ENCODE measurements at regions not wholly inside any gene's neighbourhood (a gene's known extent, or its start where the extent isn't known, plus 50 kb on each side); places are given as distances from the start of the nearest gene placed in this dataset.

- Histone ChIP-seq H3K27ac (no peak overlapping the region), H3K27me3 (peaks cover 0 to 1% of the 10 kb centered on the region in 2 donors), H3K4me1 (no peaks in the 10 kb centered on the region), H3K36me3 (no peaks in the 10 kb centered on the region), H3K9me3 (no peaks in the 10 kb centered on the region), H3K4me3 (no peak overlapping the region)
- DNase-seq (ENCODE audit: low spot score in 2 of 2) = no peak
- TF ChIP-seq EP300 (IDR thresholded peaks at IDR 0.05) = no peak
- 48 to 51% methylated on average over 3 of the region's 3 CpGs for WGBS, 2 donors
Observed at GRCh38 chr11:19336331-19336730, 95.6 kb upstream of the E2F8 start.

DNA sequence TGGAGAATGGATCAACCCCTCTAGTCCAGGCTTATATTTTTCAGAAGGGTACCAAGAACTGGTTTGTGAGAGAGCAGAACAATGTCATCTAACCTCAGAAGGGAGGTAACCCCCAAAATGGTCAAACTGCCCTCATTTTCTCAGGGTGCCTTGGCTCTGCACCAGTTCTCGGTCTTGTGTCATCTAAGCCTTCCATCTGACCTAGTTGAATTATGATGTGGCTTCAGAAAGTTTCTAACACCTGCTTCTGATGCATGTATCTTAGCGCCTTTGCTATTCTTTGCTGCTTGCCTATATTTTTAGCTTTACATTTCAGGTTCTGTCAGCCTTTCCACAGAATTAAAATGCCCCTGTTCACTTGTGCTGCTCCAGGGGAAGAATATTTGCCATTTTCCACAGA is 91.7 kb upstream of the E2F8 start:
- H3K4me3 ChIP-seq = no peak overlapping the region
- TF ChIP-seq EP300 (IDR thresholded peaks at IDR 0.05) = no peak
- TF ChIP-seq POLR2A (IDR thresholded peaks at IDR 0.05) = no peak
- TF ChIP-seq, protein P1, sequence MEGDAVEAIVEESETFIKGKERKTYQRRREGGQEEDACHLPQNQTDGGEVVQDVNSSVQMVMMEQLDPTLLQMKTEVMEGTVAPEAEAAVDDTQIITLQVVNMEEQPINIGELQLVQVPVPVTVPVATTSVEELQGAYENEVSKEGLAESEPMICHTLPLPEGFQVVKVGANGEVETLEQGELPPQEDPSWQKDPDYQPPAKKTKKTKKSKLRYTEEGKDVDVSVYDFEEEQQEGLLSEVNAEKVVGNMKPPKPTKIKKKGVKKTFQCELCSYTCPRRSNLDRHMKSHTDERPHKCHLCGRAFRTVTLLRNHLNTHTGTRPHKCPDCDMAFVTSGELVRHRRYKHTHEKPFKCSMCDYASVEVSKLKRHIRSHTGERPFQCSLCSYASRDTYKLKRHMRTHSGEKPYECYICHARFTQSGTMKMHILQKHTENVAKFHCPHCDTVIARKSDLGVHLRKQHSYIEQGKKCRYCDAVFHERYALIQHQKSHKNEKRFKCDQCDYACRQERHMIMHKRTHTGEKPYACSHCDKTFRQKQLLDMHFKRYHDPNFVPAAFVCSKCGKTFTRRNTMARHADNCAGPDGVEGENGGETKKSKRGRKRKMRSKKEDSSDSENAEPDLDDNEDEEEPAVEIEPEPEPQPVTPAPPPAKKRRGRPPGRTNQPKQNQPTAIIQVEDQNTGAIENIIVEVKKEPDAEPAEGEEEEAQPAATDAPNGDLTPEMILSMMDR (IDR thresholded peaks at IDR 0.05) = no peak
- H3K36me3 ChIP-seq = no peaks in the 10 kb centered on the region
- no peak for DNase-seq (ENCODE audit: low spot score in 2 of 2)
- no peak overlapping the region for H3K27ac ChIP-seq
- H3K27me3 ChIP-seq = no peaks in the 10 kb centered on the region
- H3K4me1 ChIP-seq = no peaks in the 10 kb centered on the region
- no peaks in the 10 kb centered on the region for H3K9me3 ChIP-seq
- 96 to 98% methylated on average over 2 of the region's 2 CpGs for WGBS, 2 donors

- Histone ChIP-seq H3K9me3 (no peaks in the 10 kb centered on the region), H3K4me1 (no peaks in the 10 kb centered on the region), H3K27me3 (no peaks in the 10 kb centered on the region), H3K27ac (no peak overlapping the region), H3K4me3 (no peak overlapping the region), H3K36me3 (no peaks in the 10 kb centered on the region)
- DNase-seq (ENCODE audit: low spot score in 2 of 2) = no peak
- TF ChIP-seq POLR2A (IDR thresholded peaks at IDR 0.05) (no peak), EP300 (IDR thresholded peaks at IDR 0.05) (no peak)
- TF ChIP-seq, protein P1 (IDR thresholded peaks at IDR 0.05) = no peak
- 27 to 31% methylated on average over 2 of the region's 2 CpGs for WGBS, 2 donors
Observed at GRCh38 chr11:19330416-19330815, 89.7 kb upstream of the E2F8 start.

- no peaks in the 10 kb centered on the region for H3K4me1 ChIP-seq
- WGBS, 2 donors = 88% methylated on average over 1 of the region's 1 CpG
- H3K4me3 ChIP-seq = no peak overlapping the region
- peaks cover 0 to under 1% (median 0%) of the 10 kb centered on the region in 4 donors for H3K9me3 ChIP-seq
- DNase-seq (ENCODE audit: low spot score in 2 of 2) = no peak
- H3K27me3 ChIP-seq = no peaks in the 10 kb centered on the region
- no peaks in the 10 kb centered on the region for H3K36me3 ChIP-seq
- TF ChIP-seq POLR2A (IDR thresholded peaks at IDR 0.05) (no peak), EP300 (IDR thresholded peaks at IDR 0.05) (no peak)
- TF ChIP-seq, protein P1 (IDR thresholded peaks at IDR 0.05) = no peak
- H3K27ac ChIP-seq = no peak overlapping the region
Observed at GRCh38 chr11:19329970-19330369, 89.2 kb upstream of the E2F8 start.

GRCh38 chr11:19328586-19329311 is 88.0 kb upstream of the E2F8 start:
- peaks cover 0 to 6% (median 0%) of the 10 kb centered on the region in 4 donors for H3K9me3 ChIP-seq
- H3K4me3 ChIP-seq = no peak overlapping the region
- H3K36me3 ChIP-seq = no peaks in the 10 kb centered on the region
- DNase-seq (ENCODE audit: low spot score in 2 of 2) = no peak
- no peaks in the 10 kb centered on the region for H3K4me1 ChIP-seq
- H3K27me3 ChIP-seq = no peaks in the 10 kb centered on the region
- TF ChIP-seq POLR2A (IDR thresholded peaks at IDR 0.05) = no peak
- TF ChIP-seq, protein P1 (IDR thresholded peaks at IDR 0.05) = no peak
- TF ChIP-seq EP300 (IDR thresholded peaks at IDR 0.05) = no peak
- 75 to 76% methylated on average over 8 of the region's 8 CpGs for WGBS, 2 donors
- H3K27ac ChIP-seq = no peak overlapping the region
